ENCODE measurements at regions not wholly inside any gene's neighbourhood (a gene's known extent, or its start where the extent isn't known, plus 50 kb on each side); places are given as distances from the start of the nearest gene placed in this dataset.

- H3K27ac ChIP-seq: no peak overlapping the region
- no peak overlapping the region for H3K4me3 ChIP-seq
- intact Hi-C loops (cut with DNase I): no loop called here
- WGBS, 2 donors: 81 to 85% methylated on average over 3 of the region's 3 CpGs
- no peaks in the 10 kb centered on the region for H3K36me3 ChIP-seq (replicated peaks in 1 of 2; ENCODE audit: insufficient read depth in 1 of 2, low read depth in 2 of 2)
- no peaks in the 10 kb centered on the region for H3K4me1 ChIP-seq
- ATAC-seq: no peak
- no peak for DNase-seq
- no peaks in the 10 kb centered on the region for H3K27me3 ChIP-seq
- H3K9me3 ChIP-seq: no peaks in the 10 kb centered on the region
- TF ChIP-seq POLR2A (IDR thresholded peaks at IDR 0.05): no peak
- no peak for TF ChIP-seq CTCF (IDR thresholded peaks at IDR 0.05)
Measured at GRCh38 chr16:59973966-59974365, 1239.8 kb upstream of the GOT2 start.

GRCh38 chr16:59971264-59971663 is 1237.1 kb upstream of the GOT2 start:
- no peak overlapping the region for H3K4me3 ChIP-seq
- no peak for DNase-seq
- H3K27ac ChIP-seq: no peak overlapping the region
- 42 to 43% methylated on average over 3 of the region's 3 CpGs for WGBS, 2 donors
- H3K9me3 ChIP-seq: no peaks in the 10 kb centered on the region
- no peaks in the 10 kb centered on the region for H3K27me3 ChIP-seq
- no peak for ATAC-seq
- H3K36me3 ChIP-seq (replicated peaks in 1 of 2; ENCODE audit: insufficient read depth in 1 of 2, low read depth in 2 of 2): no peaks in the 10 kb centered on the region
- H3K4me1 ChIP-seq: no peaks in the 10 kb centered on the region
- intact Hi-C loops (cut with DNase I): no loop called here
- TF ChIP-seq CTCF (IDR thresholded peaks at IDR 0.05) (no peak), POLR2A (IDR thresholded peaks at IDR 0.05) (no peak)

- H3K4me1 ChIP-seq: no peaks in the 10 kb centered on the region
- intact Hi-C loops (cut with DNase I): no loop called here
- WGBS, 2 donors: 70 to 77% methylated on average over 6 of the region's 6 CpGs
- H3K27ac ChIP-seq: no peak overlapping the region
- no peak for ATAC-seq
- no peaks in the 10 kb centered on the region for H3K27me3 ChIP-seq
- H3K9me3 ChIP-seq: no peaks in the 10 kb centered on the region
- TF ChIP-seq POLR2A (IDR thresholded peaks at IDR 0.05) (no peak), CTCF (IDR thresholded peaks at IDR 0.05) (no peak)
- no peak overlapping the region for H3K4me3 ChIP-seq
- DNase-seq: no peak
- H3K36me3 ChIP-seq (replicated peaks in 1 of 2; ENCODE audit: insufficient read depth in 1 of 2, low read depth in 2 of 2): no peaks in the 10 kb centered on the region
Measured at GRCh38 chr16:59964232-59964924, 1230.3 kb upstream of the GOT2 start.

- intact Hi-C loops (cut with DNase I): no loop called here
- no peak for ATAC-seq
Measured at GRCh38 chr16:59959311-59959710, 1225.2 kb upstream of the GOT2 start.

More at GRCh38 chr16:59959311-59959710, 1225.2 kb upstream of the GOT2 start:
- Histone ChIP-seq H3K36me3 (replicated peaks in 1 of 2; ENCODE audit: insufficient read depth in 1 of 2, low read depth in 2 of 2) (no peaks in the 10 kb centered on the region), H3K9me3 (no peaks in the 10 kb centered on the region), H3K4me3 (no peak overlapping the region), H3K27ac (no peak overlapping the region), H3K27me3 (no peaks in the 10 kb centered on the region), H3K4me1 (no peaks in the 10 kb centered on the region)
- DNase-seq: no peak
- TF ChIP-seq POLR2A (IDR thresholded peaks at IDR 0.05) (no peak), CTCF (IDR thresholded peaks at IDR 0.05) (no peak)
- WGBS, 2 donors: 52 to 61% methylated on average over 3 of the region's 3 CpGs
